KOPT-K1 (cell line): ENCODE measurements at regions not wholly inside any gene's neighbourhood (a gene's known extent, or its start where the extent isn't known, plus 50 kb on each side); places are given as distances from the start of the nearest gene placed in this dataset.
"Not testable (repeated sequence)": the region's sequence is repeated elsewhere in the genome, so short reads cannot be mapped to it uniquely, and the experiment has no call there.

Source experiments
- H3K27ac ChIP-seq: fragments of 200-600 bp; sonication (generic); 2 replicates; pipeline ENCODE4 v1.5.1; 2016; ENCODE audit warnings: antibody characterized with exemption, mild to moderate bottlenecking, low read depth, low read length; ENCODE audit not compliant: poor library complexity, severe bottlenecking
- H3K36me3 ChIP-seq: fragments of 200-600 bp; sonication (generic); 2 replicates; pipeline ENCODE4 v1.5.1; 2017; ENCODE audit warnings: antibody characterized with exemption, mild to moderate bottlenecking, low read length, moderate library complexity; ENCODE audit not compliant: insufficient read depth
- H3K9me3 ChIP-seq: fragments of 200-600 bp; sonication (generic); 2 replicates; pipeline ENCODE4 v1.5.1; 2017; ENCODE audit warnings: antibody characterized with exemption, low read length, mild to moderate bottlenecking; ENCODE audit not compliant: insufficient read depth, poor library complexity, severe bottlenecking

DNA sequence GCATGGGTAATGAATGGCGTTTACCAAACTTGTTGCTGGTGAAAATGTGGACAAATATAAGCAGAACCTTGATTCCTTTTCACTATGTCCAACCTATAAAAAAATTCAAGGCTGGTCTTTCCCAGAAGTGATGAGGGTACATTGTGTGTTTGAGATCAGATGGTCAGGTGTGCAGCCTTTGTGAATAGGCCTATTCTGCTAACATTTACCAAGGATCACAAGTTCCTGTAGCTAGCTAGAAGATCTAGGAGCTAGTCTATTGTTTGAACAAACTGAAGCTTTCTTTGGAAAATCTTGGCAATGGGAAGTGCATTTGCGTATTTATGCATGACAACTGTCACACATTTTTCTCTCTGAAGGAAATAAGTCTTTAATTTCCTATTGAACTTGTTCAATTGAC, 489.6 kb downstream of the KLF5 start:
- H3K36me3 ChIP-seq = no peaks in the 10 kb centered on the region
- H3K27ac ChIP-seq = no peak overlapping the region
- H3K9me3 ChIP-seq = no peaks in the 10 kb centered on the region

DNA sequence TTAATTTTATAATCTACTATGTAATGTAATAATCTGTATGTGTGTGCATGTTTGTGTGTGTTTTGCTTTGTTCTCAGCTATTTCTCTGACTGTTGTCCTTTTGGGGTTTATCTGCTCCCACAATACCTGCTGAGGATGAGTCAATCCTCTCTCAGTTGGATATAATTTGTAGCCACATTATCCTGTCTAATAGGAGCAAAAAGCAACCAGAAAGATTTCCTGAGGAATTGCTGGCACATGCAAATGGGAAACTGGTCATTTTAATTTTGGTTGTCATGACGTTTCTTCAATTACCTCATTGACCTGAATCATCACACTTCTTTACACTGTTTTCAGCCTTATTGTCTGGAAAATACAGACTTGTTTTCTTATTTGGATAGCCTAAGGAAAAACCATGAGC, 488.4 kb downstream of the KLF5 start:
- H3K27ac ChIP-seq = no peak overlapping the region
- H3K9me3 ChIP-seq = no peaks in the 10 kb centered on the region
- H3K36me3 ChIP-seq = no peaks in the 10 kb centered on the region

DNA sequence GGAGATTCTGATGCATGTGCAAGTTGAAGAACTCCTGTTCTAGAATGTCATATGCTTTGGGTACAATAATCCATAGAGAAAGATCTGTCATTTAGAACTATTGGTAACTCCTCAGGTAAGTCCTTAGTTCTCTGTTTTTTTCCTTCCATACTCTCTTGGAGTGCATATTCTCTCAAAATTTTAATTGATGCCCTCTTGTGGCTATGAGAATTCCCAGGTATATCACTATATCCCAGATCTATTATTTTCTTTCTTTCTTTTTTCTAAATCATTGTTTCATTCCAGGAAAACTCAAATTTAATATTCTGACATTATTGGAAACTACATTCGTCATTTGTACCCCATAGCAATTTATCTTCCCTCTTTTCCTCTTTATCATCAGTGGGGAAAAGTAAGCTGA, 485.4 kb downstream of the KLF5 start:
- no peaks in the 10 kb centered on the region for H3K9me3 ChIP-seq
- no peaks in the 10 kb centered on the region for H3K36me3 ChIP-seq

DNA sequence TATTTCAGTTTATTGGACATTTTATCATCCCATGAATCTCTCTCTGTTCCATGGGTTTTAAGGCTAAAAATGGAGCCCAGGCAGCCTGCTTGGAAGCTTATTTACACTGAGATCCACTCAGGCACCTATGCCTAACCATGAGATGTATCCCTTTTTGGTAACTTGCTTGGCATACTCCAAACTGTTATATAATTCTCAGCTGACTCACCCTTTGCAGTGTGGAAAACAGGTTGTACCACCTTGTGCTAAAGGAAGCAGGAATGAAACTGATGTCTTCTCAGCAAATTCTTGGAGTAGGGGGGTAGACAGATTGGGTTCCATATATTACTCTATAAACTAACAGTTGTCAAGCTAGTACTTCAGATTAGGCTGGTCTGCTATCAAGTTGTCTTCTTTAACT, 483.6 kb downstream of the KLF5 start:
- no peak overlapping the region for H3K27ac ChIP-seq
- no peaks in the 10 kb centered on the region for H3K9me3 ChIP-seq
- H3K36me3 ChIP-seq = no peaks in the 10 kb centered on the region

More for the DNA sequence above, 485.4 kb downstream of the KLF5 start:
- no peak overlapping the region for H3K27ac ChIP-seq

- Histone ChIP-seq H3K36me3 (no peaks in the 10 kb centered on the region), H3K9me3 (no peaks in the 10 kb centered on the region), H3K27ac (no peak overlapping the region)
Observed at GRCh38 chr13:73536865-73537264, 478.1 kb downstream of the KLF5 start.

- Histone ChIP-seq H3K9me3 (no peaks in the 10 kb centered on the region), H3K27ac (no peak overlapping the region), H3K36me3 (no peaks in the 10 kb centered on the region)
Observed at GRCh38 chr13:73535341-73535740, 476.5 kb downstream of the KLF5 start.

GRCh38 chr13:73532987-73533510, 474.2 kb downstream of the KLF5 start:
- Histone ChIP-seq H3K9me3 (no peaks in the 10 kb centered on the region), H3K36me3 (no peaks in the 10 kb centered on the region), H3K27ac (no peak overlapping the region)

DNA sequence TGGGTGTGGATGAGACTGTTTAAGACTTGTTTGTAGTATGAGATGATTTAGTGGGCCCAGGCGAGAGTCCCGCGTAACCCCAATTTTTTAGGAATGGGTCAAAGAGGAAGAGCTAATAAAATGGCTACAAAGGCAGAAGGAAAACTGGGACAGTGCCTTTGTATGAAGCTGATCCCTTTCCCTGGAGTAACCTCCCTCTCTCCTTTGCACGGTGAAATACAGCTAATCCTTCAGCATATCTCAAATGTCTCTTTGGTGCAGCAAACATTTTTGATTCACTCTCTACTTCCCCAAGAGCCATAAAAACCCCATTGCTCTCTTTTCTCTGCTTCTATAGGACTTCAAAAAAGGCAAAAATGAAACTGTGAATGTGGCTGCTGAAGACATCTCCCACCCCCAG, 473.8 kb downstream of the KLF5 start:
- Histone ChIP-seq H3K36me3 (no peaks in the 10 kb centered on the region), H3K27ac (no peak overlapping the region), H3K9me3 (no peaks in the 10 kb centered on the region)

GRCh38 chr13:73531014-73531413, 472.2 kb downstream of the KLF5 start:
- Histone ChIP-seq H3K27ac (no peak overlapping the region), H3K36me3 (no peaks in the 10 kb centered on the region), H3K9me3 (no peaks in the 10 kb centered on the region)

DNA sequence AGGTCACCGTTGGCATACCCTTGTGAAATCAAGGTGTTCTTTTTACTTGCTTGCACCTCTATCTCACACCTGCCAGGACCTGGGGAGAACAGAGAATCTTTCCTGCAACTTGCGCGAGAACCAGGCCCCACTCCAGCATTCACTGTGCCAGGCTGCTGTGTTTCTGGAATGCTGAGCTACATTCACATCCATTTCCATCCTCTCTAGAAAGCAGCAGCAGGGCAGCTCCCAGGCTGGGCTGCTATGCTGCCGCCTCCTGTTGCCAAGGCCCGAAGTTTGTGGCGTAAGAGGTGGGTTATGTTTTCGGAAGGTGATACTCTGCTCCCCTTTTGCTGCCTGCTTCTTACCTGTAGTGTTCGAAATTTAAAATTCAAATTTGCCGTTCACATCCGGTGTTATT, 464.1 kb downstream of the KLF5 start:
- H3K36me3 ChIP-seq = no peaks in the 10 kb centered on the region
- H3K9me3 ChIP-seq = no peaks in the 10 kb centered on the region
- no peak overlapping the region for H3K27ac ChIP-seq

DNA sequence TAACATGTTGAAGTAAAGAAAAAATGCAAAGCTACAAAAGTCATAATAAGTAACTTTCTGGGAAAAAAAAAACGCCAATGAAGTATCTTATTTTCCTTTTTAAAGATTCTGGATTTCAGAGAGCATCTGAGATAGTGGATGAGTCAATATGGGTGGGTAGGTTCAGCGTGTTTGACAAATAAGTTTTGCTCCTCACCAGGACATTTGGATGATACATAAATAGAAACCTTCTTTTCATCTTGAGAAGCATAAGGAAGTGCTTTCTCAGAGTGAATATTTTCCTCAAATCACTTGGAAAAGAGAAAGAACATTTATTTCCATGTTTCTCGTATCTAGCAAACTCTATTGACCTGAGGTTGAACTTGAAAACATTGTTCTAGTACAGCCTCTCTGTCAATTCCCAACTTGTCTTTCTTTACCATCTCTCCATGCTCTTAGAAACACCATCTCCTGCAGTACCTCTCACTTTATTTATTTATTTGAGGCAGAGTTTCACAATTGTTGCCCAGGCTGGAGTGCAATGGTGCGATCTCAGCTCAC, 463.2 kb downstream of the KLF5 start:
- no peaks in the 10 kb centered on the region for H3K9me3 ChIP-seq
- no peaks in the 10 kb centered on the region for H3K36me3 ChIP-seq
- no peak overlapping the region for H3K27ac ChIP-seq

DNA sequence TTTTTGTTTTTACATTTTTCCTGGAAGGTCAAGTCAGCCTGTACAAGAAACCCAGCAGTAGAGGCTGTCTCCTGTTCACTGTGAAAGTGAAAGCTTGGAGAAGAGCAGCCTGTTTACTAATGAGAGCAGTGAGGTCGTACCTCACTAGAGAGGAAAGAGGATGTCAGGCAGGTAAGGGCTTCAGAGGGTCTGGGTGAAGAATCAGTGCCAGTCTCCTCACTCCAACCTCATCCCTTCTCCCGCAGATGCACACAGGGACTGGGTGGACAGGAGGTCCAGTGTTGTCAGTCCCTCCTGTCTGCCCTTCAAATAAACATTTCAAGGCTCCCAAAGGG, 462.5 kb downstream of the KLF5 start:
- H3K9me3 ChIP-seq = no peaks in the 10 kb centered on the region

DNA sequence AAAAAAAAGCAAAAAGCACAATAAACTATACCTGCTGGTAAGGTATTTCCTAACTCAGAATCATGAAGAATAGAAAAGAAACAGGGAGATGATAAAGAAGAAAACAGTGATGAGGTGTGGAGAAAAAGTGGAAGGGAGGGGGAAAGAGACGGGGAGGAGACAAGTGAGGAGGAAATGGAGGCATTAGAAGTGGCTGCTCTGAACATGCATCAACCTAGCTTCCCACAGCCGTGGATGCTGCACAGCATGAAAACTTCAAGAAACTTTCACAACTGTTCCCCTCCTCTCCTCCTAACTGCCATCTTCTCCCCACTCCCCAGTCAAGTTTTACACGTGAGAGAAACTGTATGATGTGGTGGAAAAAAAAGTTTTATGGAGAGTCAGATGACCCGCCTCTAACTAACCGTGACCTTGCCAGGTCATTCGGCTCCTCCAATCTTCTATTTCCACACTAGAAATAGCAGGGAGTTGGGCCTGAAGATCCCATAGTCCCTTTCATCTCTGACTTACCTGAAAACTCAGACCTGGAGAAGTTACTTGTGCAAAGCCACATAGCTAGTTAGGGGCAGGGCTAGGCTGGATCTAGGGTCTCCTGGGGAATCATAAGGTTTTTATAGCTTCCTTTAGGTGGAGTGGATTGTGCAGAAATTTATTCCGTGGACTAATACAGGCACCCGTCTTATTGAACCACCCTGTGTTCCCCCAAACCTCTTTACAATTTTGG, 461.9 kb downstream of the KLF5 start:
- Histone ChIP-seq H3K9me3 (no peaks in the 10 kb centered on the region), H3K36me3 (no peaks in the 10 kb centered on the region), H3K27ac (peak overlapping the region; percentile 64)

More for the DNA sequence above, 462.5 kb downstream of the KLF5 start:
- Histone ChIP-seq H3K36me3 (no peaks in the 10 kb centered on the region), H3K27ac (peak overlapping the region; percentile 64)

- not testable (repeated sequence) for H3K36me3 ChIP-seq, H3K9me3 ChIP-seq
- H3K27ac ChIP-seq = peak overlapping the region; percentile 64
Observed at GRCh38 chr13:73520135-73520534, 461.3 kb downstream of the KLF5 start.

- H3K27ac ChIP-seq = no peak overlapping the region
- H3K36me3 ChIP-seq = no peaks in the 10 kb centered on the region
- H3K9me3 ChIP-seq = no peaks in the 10 kb centered on the region
Observed at GRCh38 chr13:73519396-73520116, 460.8 kb downstream of the KLF5 start.
